Fibroblast of pulmonary artery (primary cell): ENCODE measurements at regions not wholly inside any gene's neighbourhood (a gene's known extent, or its start where the extent isn't known, plus 50 kb on each side); places are given as distances from the start of the nearest gene placed in this dataset.
"Not testable (repeated sequence)": the region's sequence is repeated elsewhere in the genome, so short reads cannot be mapped to it uniquely, and the experiment has no call there.

Source experiments
- DNase-seq: peaks from one replicate; pipeline ENCODE4 v3.0.0-alpha.2; 2010; ENCODE audit warnings: low read depth
- H3K4me3 ChIP-seq: replicated peaks from 2 replicates; pipeline ENCODE4 v1.5.1; 2011; ENCODE audit warnings: low read depth, mild to moderate bottlenecking, control low read depth, low read length, moderate library complexity

GRCh38 chrY:4035801-4036511, 457.1 kb downstream of the TGIF2LY start:
- H3K4me3 ChIP-seq: not testable (repeated sequence)
- DNase-seq: peak; percentile 57
